OCI-LY3 (cell line): ENCODE measurements at regions not wholly inside any gene's neighbourhood (a gene's known extent, or its start where the extent isn't known, plus 50 kb on each side); places are given as distances from the start of the nearest gene placed in this dataset.

Experiments used
- H2AFZ ChIP-seq: fragments of 200-600, 300-600 bp; shearing (Covaris generic); 2 replicates; pipeline ENCODE4 v1.6.0; 2014; ENCODE audit warnings: antibody characterized with exemption, low read depth, low read length
- H3K27ac ChIP-seq: fragments of 200-600, 300-600 bp; sonication (generic); 2 replicates; pipeline ENCODE4 v1.5.1; 2014; ENCODE audit warnings: mild to moderate bottlenecking, low read length, moderate library complexity, mixed read lengths
- H3K27me3 ChIP-seq: fragments of 200-600, 300-600 bp; sonication (generic); 2 replicates; pipeline ENCODE4 v1.6.1; 2014; ENCODE audit warnings: low read depth, low read length, mixed read lengths
- H3K36me3 ChIP-seq: fragments of 200-600, 300-600 bp; sonication (generic); replicated peaks from 2 replicates; pipeline ENCODE3; 2014; ENCODE audit warnings: low read depth, low read length, mixed read lengths
- H3K4me1 ChIP-seq: fragments of 300-600, 200-600 bp; sonication (generic); 2 replicates; pipeline ENCODE4 v1.6.1; 2014; ENCODE audit warnings: low read length, mixed read lengths
- H3K4me2 ChIP-seq: fragments of 200-600, 300-600 bp; sonication (generic); 2 replicates; pipeline ENCODE4 v1.6.1; 2014; ENCODE audit warnings: low read length, mixed read lengths
- H3K4me3 ChIP-seq: fragments of 300-600, 200-600 bp; sonication (generic); 2 replicates; pipeline ENCODE4 v1.5.1; 2014; ENCODE audit warnings: antibody characterized with exemption, mild to moderate bottlenecking, low read length, moderate library complexity
- H3K79me2 ChIP-seq: fragments of 300-600, 200-600 bp; shearing (Covaris generic); 2 replicates; pipeline ENCODE4 v1.6.1; 2014; ENCODE audit warnings: mild to moderate bottlenecking, low read length, mixed read lengths
- H3K9ac ChIP-seq: fragments of 300-600, 200-600 bp; shearing (Covaris generic); 2 replicates; pipeline ENCODE4 v1.6.0; 2014; ENCODE audit warnings: mild to moderate bottlenecking, low read length, moderate library complexity
- H3K9me3 ChIP-seq: fragments of 200-600, 300-600 bp; shearing (Covaris generic); 2 replicates; pipeline ENCODE4 v1.6.1; 2014; ENCODE audit warnings: low read length, mixed read lengths; ENCODE audit not compliant: insufficient read depth
- H4K20me1 ChIP-seq: fragments of 200-600, 300-600 bp; sonication (generic); 2 replicates; pipeline ENCODE4 v1.6.1; 2016; ENCODE audit warnings: low read length, mixed read lengths; ENCODE audit not compliant: insufficient read depth
- EZH2phosphoT487 ChIP-seq: fragments of 200-600 bp; shearing (Covaris generic); IDR thresholded peaks from 2 replicates; pipeline ENCODE4 v1.6.1; 2018; ENCODE audit warnings: antibody characterized with exemption, mixed run types, low read depth
- TF ChIP-seq, protein P1 (sequence below): fragments of 200-600, 300-600 bp; sonication (generic); IDR thresholded peaks from 2 replicates; pipeline ENCODE4 v1.5.1; 2014; ENCODE audit warnings: antibody characterized with exemption, low read length, low read depth

DNA sequence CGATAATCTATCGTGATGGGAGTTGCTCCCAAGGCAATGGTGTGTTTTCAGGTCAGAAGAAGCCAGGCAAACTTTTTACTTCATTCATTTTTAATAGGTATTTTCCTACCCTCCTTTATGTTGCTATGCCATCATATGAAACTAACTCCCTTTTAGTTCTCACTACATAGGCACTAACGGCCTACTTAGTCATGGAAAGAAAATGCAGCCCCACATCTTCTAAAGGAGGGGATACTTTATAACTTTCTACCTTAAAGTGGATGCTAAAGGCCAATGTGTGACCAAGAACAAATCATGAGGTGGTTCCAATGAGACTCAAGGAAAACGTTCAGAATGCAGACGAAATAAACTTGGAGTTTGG, 193.8 kb downstream of the FOXA2 start:
- TF ChIP-seq EZH2phosphoT487 = no peak
- TF ChIP-seq, protein P1, sequence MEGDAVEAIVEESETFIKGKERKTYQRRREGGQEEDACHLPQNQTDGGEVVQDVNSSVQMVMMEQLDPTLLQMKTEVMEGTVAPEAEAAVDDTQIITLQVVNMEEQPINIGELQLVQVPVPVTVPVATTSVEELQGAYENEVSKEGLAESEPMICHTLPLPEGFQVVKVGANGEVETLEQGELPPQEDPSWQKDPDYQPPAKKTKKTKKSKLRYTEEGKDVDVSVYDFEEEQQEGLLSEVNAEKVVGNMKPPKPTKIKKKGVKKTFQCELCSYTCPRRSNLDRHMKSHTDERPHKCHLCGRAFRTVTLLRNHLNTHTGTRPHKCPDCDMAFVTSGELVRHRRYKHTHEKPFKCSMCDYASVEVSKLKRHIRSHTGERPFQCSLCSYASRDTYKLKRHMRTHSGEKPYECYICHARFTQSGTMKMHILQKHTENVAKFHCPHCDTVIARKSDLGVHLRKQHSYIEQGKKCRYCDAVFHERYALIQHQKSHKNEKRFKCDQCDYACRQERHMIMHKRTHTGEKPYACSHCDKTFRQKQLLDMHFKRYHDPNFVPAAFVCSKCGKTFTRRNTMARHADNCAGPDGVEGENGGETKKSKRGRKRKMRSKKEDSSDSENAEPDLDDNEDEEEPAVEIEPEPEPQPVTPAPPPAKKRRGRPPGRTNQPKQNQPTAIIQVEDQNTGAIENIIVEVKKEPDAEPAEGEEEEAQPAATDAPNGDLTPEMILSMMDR = no peak
- Histone ChIP-seq H3K4me2 (no peak overlapping the region), H3K36me3 (no peaks in the 10 kb centered on the region), H4K20me1 (no peaks in the 10 kb centered on the region), H3K9ac (no peak overlapping the region), H2AFZ (no peak overlapping the region), H3K9me3 (no peaks in the 10 kb centered on the region), H3K4me3 (no peak overlapping the region), H3K27me3 (0 out of 2 replicates have a peak, but pooled peaks cover 4% of the 10 kb centered on the region), H3K4me1 (no peaks in the 10 kb centered on the region), H3K27ac (no peak overlapping the region), H3K79me2 (no peaks in the 10 kb centered on the region)

DNA sequence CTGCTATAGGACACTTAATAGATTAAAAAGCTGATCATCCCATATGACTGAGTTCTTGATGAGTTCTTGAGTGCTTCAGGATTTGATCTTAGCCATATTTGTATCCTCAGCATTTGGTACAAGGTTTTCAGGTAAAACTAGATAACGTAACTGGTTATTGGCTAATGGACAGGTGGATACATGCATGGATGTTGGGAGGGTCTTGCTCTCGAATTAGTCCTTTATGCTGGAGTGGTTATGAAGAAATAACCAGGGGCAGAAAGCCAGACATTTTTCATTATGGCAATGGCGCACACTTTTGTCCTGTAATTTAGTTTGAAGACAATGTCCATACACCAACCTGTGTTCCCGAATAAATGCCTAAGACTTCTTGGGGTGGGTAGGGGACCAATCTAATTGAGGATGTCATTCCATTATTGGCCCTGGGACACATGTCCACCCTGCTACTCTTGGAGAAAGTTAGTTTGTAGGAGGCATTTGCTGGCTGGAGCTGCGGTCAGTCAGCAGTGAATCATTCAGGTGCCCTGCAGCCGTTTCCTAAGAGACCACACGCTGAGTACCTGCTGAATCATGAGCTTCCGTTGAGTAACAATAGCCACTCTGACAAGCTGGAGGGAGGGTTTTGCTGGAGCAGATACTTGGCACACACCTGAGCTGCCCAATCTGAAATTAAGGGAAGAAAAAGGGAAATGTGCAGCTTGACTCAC, 194.4 kb downstream of the FOXA2 start:
- Histone ChIP-seq H3K79me2 (no peaks in the 10 kb centered on the region), H3K9ac (no peak overlapping the region), H4K20me1 (no peaks in the 10 kb centered on the region), H3K4me2 (no peak overlapping the region), H3K4me1 (no peaks in the 10 kb centered on the region), H2AFZ (no peak overlapping the region), H3K27me3 (0 out of 2 replicates have a peak, but pooled peaks cover 4% of the 10 kb centered on the region), H3K27ac (no peak overlapping the region), H3K4me3 (no peak overlapping the region), H3K9me3 (no peaks in the 10 kb centered on the region), H3K36me3 (no peaks in the 10 kb centered on the region)
- TF ChIP-seq EZH2phosphoT487 = no peak
- TF ChIP-seq, protein P1 = no peak

DNA sequence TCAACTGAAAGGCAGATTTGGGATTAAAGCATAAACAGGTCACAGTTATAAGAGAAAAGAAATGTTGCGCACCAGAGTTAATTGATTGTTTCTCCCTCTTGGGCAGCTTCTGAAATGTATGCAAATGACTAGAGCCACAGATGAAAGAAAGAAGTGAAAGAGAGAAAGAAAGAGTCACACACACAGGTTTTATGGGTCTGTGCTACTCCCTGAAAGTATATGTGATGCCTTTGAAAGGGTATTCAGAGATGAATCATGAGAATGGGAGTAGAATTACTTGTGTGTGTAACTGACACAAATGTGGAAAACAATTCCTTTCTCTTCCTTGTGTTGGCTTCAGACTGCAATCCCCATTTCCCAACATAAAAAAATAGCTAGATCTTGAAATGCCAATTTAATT, 196.9 kb downstream of the FOXA2 start:
- Histone ChIP-seq H3K4me2 (no peak overlapping the region), H3K27ac (no peak overlapping the region), H3K9ac (no peak overlapping the region), H3K79me2 (no peaks in the 10 kb centered on the region), H3K4me3 (no peak overlapping the region), H3K9me3 (no peaks in the 10 kb centered on the region), H3K27me3 (0 out of 2 replicates have a peak, but pooled peaks cover 4% of the 10 kb centered on the region), H2AFZ (no peak overlapping the region), H3K36me3 (no peaks in the 10 kb centered on the region), H4K20me1 (no peaks in the 10 kb centered on the region), H3K4me1 (no peaks in the 10 kb centered on the region)
- no peak for TF ChIP-seq EZH2phosphoT487
- TF ChIP-seq, protein P1 = no peak

DNA sequence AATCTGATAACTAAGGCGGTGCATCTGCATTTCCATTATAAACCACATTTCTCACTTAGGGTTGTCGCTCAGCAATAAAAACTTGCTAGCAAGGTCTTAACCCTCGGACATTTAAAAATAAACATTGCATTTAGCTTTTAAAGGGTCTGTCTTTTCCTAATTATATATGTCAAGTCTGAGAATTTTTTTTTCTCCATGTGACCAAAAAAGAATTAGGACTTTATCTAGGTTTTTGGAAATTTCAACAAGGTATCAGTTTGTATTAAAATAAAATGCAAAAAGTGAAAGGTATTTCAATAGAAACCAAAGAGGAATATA, 198.1 kb downstream of the FOXA2 start:
- TF ChIP-seq, protein P1 = no peak
- no peak for TF ChIP-seq EZH2phosphoT487
- no peaks in the 10 kb centered on the region for H3K9me3 ChIP-seq
- no peak overlapping the region for H3K4me2 ChIP-seq
- no peaks in the 10 kb centered on the region for H3K36me3 ChIP-seq
- no peaks in the 10 kb centered on the region for H3K4me1 ChIP-seq
- H3K4me3 ChIP-seq = no peak overlapping the region
- H4K20me1 ChIP-seq = no peaks in the 10 kb centered on the region
- H3K27me3 ChIP-seq = 0 out of 2 replicates have a peak, but pooled peaks cover 4% of the 10 kb centered on the region
- H3K79me2 ChIP-seq = no peaks in the 10 kb centered on the region
- H2AFZ ChIP-seq = no peak overlapping the region
- no peak overlapping the region for H3K9ac ChIP-seq
- H3K27ac ChIP-seq = no peak overlapping the region
